DND-41 (cell line): ENCODE measurements at regions not wholly inside any gene's neighbourhood (a gene's known extent, or its start where the extent isn't known, plus 50 kb on each side); places are given as distances from the start of the nearest gene placed in this dataset.

ENCODE experiments used
- ATAC-seq: fragments of 200-7000 bp; cut with Tn5 transposase; 3 replicates; pipeline ENCODE4 v1.9.1; 2021; ENCODE audit warnings: low read depth; ENCODE audit not compliant: insufficient read depth
- DNase-seq: peaks from one replicate; pipeline ENCODE4 v3.0.0-alpha.2; 2020
- H2AFZ ChIP-seq: 2 replicates; pipeline ENCODE4 v1.6.0; 2012; ENCODE audit warnings: low read depth, low read length
- H3K27ac ChIP-seq: 2 replicates; pipeline ENCODE4 v1.5.1; 2012; ENCODE audit warnings: low read length, inconsistent platforms
- H3K27me3 ChIP-seq: fragments of 200-600 bp; sonication (generic); 2 replicates; pipeline ENCODE4 v1.6.0; 2012; ENCODE audit warnings: low read length, mild to moderate bottlenecking, inconsistent platforms; ENCODE audit not compliant: insufficient read depth, poor library complexity
- H3K36me3 ChIP-seq: 2 replicates; pipeline ENCODE4 v1.5.1; 2012; ENCODE audit warnings: low read length, inconsistent platforms; ENCODE audit not compliant: insufficient read depth
- H3K4me1 ChIP-seq: 2 replicates; pipeline ENCODE4 v1.5.1; 2012; ENCODE audit warnings: mild to moderate bottlenecking, low read length; ENCODE audit not compliant: insufficient read depth
- H3K4me2 ChIP-seq: 2 replicates; pipeline ENCODE4 v1.6.0; 2012; ENCODE audit warnings: mild to moderate bottlenecking, moderate library complexity, low read length, inconsistent platforms; ENCODE audit not compliant: insufficient read depth
- H3K4me3 ChIP-seq, 2 experiments: fragments of 200-600 bp in 1 of 2; shearing (Covaris generic) in 1 of 2; 2 replicates each; pipeline ENCODE4 v1.5.1; 2012 to 2016; ENCODE audit warnings: inconsistent platforms in 2 of 2, low read length in 2 of 2, mild to moderate bottlenecking in 2 of 2, low read depth in 1 of 2, moderate library complexity in 1 of 2
- H3K79me2 ChIP-seq: 2 replicates; pipeline ENCODE4 v1.6.0; 2012; ENCODE audit warnings: low read length, inconsistent platforms; ENCODE audit not compliant: insufficient read depth
- H3K9ac ChIP-seq: 2 replicates; pipeline ENCODE4 v1.6.0; 2012; ENCODE audit warnings: low read depth, mild to moderate bottlenecking, inconsistent platforms, low read length, moderate library complexity
- H3K9me3 ChIP-seq: 2 replicates; pipeline ENCODE4 v1.5.1; 2012; ENCODE audit warnings: low read length, moderate library complexity, mild to moderate bottlenecking, inconsistent platforms; ENCODE audit not compliant: insufficient read depth, severe bottlenecking
- H4K20me1 ChIP-seq: 2 replicates; pipeline ENCODE4 v1.6.0; 2012; ENCODE audit warnings: low read length; ENCODE audit not compliant: insufficient read depth
- EZH2 ChIP-seq: IDR thresholded peaks from 3 replicates; pipeline ENCODE4 v1.6.1; 2012; ENCODE audit warnings: borderline replicate concordance, low read depth, mild to moderate bottlenecking, moderate library complexity, low read length, inconsistent platforms; ENCODE audit not compliant: severe bottlenecking
- TF ChIP-seq, protein P1 (sequence below): IDR thresholded peaks from 2 replicates; pipeline ENCODE4 v1.5.1; 2012; ENCODE audit warnings: borderline replicate concordance, low read length, moderate library complexity, mild to moderate bottlenecking; ENCODE audit not compliant: poor library complexity, severe bottlenecking; ENCODE audit errors: extremely low read depth

DNA sequence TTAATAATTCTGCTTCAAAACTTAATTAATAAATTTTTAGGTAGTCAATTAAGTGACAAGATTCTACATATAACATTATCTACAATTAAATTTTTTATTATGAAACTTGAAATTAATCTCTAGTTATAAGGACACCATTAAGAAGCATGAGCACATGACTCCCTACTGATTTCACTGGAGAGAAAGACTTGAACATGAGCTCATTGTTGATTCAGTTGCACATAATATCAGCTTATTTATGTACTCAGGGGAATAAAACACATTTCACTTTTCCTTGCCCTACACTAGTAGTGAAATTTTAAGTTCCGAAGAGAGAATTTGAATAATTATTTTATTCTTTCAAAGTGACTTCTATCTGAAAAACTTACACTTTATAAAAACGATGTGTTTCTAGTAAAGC lies 370.2 kb upstream of the EPHA7 start:
- no peak overlapping the region for H3K9ac ChIP-seq
- ATAC-seq (no peak), DNase-seq (no peak)
- H3K27me3 ChIP-seq: no peaks in the 10 kb centered on the region
- H3K79me2 ChIP-seq: no peaks in the 10 kb centered on the region
- H4K20me1 ChIP-seq: no peaks in the 10 kb centered on the region
- no peaks in the 10 kb centered on the region for H3K36me3 ChIP-seq
- no peaks in the 10 kb centered on the region for H3K9me3 ChIP-seq
- no peak overlapping the region for H3K4me3 ChIP-seq
- TF ChIP-seq, protein P1, sequence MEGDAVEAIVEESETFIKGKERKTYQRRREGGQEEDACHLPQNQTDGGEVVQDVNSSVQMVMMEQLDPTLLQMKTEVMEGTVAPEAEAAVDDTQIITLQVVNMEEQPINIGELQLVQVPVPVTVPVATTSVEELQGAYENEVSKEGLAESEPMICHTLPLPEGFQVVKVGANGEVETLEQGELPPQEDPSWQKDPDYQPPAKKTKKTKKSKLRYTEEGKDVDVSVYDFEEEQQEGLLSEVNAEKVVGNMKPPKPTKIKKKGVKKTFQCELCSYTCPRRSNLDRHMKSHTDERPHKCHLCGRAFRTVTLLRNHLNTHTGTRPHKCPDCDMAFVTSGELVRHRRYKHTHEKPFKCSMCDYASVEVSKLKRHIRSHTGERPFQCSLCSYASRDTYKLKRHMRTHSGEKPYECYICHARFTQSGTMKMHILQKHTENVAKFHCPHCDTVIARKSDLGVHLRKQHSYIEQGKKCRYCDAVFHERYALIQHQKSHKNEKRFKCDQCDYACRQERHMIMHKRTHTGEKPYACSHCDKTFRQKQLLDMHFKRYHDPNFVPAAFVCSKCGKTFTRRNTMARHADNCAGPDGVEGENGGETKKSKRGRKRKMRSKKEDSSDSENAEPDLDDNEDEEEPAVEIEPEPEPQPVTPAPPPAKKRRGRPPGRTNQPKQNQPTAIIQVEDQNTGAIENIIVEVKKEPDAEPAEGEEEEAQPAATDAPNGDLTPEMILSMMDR: no peak
- TF ChIP-seq EZH2: no peak
- H3K4me1 ChIP-seq: no peaks in the 10 kb centered on the region
- no peak overlapping the region for H2AFZ ChIP-seq
- no peak overlapping the region for H3K4me2 ChIP-seq
- H3K27ac ChIP-seq: no peak overlapping the region

DNA sequence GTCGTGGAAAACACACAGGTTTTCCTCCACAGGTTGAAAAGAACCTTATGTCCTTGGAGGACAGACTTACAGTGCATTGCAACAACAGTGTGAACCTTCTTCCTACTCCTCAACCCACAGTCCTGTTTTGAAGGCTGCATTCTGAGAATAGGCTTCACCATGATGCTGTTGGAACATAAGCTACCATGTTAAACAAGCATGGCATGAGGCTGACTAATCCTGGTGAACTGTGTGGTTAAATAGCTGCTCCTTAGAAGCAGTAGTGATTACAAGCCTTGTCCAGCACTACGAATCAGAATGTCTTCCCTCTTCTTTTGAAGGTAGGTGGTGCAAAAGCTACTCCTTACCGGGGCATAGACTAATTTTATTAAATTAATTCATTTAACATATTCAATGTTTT lies 368.5 kb upstream of the EPHA7 start:
- TF ChIP-seq, protein P1: no peak
- TF ChIP-seq EZH2: no peak
- no peak for DNase-seq
- no peaks in the 10 kb centered on the region for H3K79me2 ChIP-seq
- no peak for ATAC-seq
- H3K27ac ChIP-seq: no peak overlapping the region
- no peaks in the 10 kb centered on the region for H3K27me3 ChIP-seq
- no peak overlapping the region for H3K4me3 ChIP-seq
- H2AFZ ChIP-seq: no peak overlapping the region
- H4K20me1 ChIP-seq: no peaks in the 10 kb centered on the region
- no peaks in the 10 kb centered on the region for H3K9me3 ChIP-seq
- H3K36me3 ChIP-seq: no peaks in the 10 kb centered on the region
- H3K4me2 ChIP-seq: no peak overlapping the region
- H3K4me1 ChIP-seq: no peaks in the 10 kb centered on the region
- no peak overlapping the region for H3K9ac ChIP-seq

DNA sequence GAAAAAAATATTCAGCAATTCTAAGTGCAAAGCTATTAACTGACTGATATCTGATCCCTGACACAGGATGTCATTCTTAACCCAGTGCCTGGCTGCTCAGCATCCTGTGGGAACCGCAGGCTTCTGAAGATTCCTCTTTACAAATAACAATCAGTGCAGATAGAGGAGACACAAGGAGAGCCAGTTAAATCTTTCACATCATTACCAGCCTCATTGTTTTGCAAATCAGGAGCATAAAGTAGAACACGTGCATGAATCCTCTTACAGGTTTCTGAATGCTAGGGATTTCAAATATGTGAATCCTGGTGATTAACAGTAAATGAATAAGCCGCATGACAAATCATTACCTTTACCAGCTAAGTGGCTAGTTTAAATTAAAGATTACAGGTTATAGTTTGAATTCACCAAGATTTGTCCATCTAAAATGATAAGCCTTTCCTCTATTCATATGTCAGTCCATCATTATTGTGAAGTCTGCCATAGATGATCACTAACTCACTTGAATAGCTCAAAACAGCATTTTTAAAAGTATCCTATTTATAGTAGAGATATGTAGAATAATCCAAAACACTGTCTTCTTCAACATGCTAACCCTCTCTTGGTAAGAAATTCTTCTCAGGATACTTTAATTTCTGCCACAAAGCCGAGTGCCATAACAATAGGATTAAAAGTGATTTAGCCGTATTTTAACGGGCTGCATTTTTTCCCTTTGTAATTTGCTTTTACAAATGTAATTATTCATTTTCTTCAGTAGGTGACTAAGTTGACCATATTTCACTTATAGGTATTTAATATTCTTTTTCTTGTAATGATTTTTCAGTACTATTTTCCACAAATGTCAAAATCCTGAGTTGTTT lies 367.3 kb upstream of the EPHA7 start:
- Histone ChIP-seq H3K4me2 (no peak overlapping the region), H2AFZ (no peak overlapping the region), H3K4me3 (no peak overlapping the region), H3K4me1 (no peaks in the 10 kb centered on the region), H3K79me2 (no peaks in the 10 kb centered on the region), H3K36me3 (no peaks in the 10 kb centered on the region), H3K9ac (no peak overlapping the region), H3K27me3 (no peaks in the 10 kb centered on the region), H4K20me1 (no peaks in the 10 kb centered on the region), H3K9me3 (no peaks in the 10 kb centered on the region), H3K27ac (no peak overlapping the region)
- ATAC-seq: no peak
- TF ChIP-seq EZH2: no peak
- TF ChIP-seq, protein P1: no peak
- no peak for DNase-seq

DNA sequence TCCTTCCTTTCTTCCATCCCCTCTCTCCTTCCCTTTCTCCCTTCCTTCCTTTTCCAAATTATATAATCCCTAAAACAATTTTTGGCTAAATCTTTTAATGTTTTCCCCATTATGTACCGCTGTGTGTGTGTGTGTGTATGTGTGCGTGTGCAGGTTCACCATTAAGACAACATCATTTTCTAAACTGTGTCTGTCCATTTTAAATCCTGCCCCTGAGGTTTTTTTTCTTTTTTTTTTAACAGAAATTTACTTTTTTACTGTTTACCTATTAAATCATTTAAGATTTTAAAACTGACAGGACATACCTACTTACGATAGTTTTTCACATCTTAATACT lies 366.3 kb upstream of the EPHA7 start:
- ATAC-seq (no peak), DNase-seq (no peak)
- Histone ChIP-seq H3K27me3 (no peaks in the 10 kb centered on the region), H3K4me1 (no peaks in the 10 kb centered on the region), H3K36me3 (no peaks in the 10 kb centered on the region), H3K9me3 (no peaks in the 10 kb centered on the region), H2AFZ (no peak overlapping the region), H3K4me3 (no peak overlapping the region), H3K79me2 (no peaks in the 10 kb centered on the region), H3K9ac (no peak overlapping the region), H3K27ac (no peak overlapping the region), H3K4me2 (no peak overlapping the region), H4K20me1 (no peaks in the 10 kb centered on the region)
- TF ChIP-seq EZH2: no peak
- TF ChIP-seq, protein P1: no peak
